ENCODE measurements at regions not wholly inside any gene's neighbourhood (a gene's known extent, or its start where the extent isn't known, plus 50 kb on each side); places are given as distances from the start of the nearest gene placed in this dataset.

DNA sequence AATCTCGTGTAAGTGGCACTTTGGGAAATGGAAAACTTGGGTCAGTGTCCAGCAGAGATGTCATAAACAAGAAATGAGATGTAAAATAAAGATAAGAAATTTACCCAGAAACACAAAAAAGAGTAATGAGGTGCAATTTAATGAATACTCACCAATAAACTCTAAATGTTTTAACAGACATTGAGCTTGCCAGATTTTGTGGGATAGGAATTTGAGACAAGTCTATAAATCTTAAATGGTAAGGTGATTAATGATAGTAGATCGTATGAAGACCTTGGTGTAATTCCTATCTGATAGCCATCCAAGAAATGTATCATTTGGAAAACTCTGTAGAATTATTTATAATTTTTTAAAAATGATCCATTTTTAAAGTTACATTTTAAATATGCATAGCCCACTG, 682.4 kb downstream of the MAT2B start:
- Histone ChIP-seq H3K27me3 (ENCODE audit: control insufficient read depth, insufficient read depth, low read length) (no peaks in the 10 kb centered on the region), H3K36me3 (ENCODE audit: control insufficient read depth, insufficient read depth, low read length) (no peaks in the 10 kb centered on the region), H3K4me3 (ENCODE audit: low read depth, low read length) (no peak overlapping the region)
- DNase-seq (ENCODE audit: low read depth) = no peak
- TF ChIP-seq, protein P1, sequence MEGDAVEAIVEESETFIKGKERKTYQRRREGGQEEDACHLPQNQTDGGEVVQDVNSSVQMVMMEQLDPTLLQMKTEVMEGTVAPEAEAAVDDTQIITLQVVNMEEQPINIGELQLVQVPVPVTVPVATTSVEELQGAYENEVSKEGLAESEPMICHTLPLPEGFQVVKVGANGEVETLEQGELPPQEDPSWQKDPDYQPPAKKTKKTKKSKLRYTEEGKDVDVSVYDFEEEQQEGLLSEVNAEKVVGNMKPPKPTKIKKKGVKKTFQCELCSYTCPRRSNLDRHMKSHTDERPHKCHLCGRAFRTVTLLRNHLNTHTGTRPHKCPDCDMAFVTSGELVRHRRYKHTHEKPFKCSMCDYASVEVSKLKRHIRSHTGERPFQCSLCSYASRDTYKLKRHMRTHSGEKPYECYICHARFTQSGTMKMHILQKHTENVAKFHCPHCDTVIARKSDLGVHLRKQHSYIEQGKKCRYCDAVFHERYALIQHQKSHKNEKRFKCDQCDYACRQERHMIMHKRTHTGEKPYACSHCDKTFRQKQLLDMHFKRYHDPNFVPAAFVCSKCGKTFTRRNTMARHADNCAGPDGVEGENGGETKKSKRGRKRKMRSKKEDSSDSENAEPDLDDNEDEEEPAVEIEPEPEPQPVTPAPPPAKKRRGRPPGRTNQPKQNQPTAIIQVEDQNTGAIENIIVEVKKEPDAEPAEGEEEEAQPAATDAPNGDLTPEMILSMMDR (IDR thresholded peaks at IDR 0.05; ENCODE audit: insufficient read depth, low read length, poor library complexity, severe bottlenecking) = no peak

DNA sequence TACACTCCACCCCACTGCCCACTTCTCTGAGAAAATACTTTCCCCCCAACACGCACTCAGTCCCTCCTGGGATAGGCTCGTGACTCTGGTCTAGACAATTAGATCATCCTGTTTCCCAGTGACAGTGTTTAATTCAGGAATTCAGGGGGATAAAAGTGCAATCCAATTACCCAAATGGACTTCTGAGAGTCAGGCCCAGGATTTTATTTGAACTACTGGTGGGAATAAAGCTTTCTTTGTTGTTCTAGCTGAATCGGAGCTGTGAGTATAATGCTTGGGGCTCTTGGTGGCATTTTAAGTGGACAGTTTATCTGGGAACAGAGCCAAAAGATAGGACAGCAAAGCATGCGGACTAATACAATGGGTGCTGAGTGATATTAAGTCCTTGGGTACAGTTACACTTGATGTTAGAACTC, 683.3 kb downstream of the MAT2B start:
- TF ChIP-seq, protein P1 (IDR thresholded peaks at IDR 0.05; ENCODE audit: insufficient read depth, low read length, poor library complexity, severe bottlenecking) = no peak
- no peak overlapping the region for H3K4me3 ChIP-seq (ENCODE audit: low read depth, low read length)

DNA sequence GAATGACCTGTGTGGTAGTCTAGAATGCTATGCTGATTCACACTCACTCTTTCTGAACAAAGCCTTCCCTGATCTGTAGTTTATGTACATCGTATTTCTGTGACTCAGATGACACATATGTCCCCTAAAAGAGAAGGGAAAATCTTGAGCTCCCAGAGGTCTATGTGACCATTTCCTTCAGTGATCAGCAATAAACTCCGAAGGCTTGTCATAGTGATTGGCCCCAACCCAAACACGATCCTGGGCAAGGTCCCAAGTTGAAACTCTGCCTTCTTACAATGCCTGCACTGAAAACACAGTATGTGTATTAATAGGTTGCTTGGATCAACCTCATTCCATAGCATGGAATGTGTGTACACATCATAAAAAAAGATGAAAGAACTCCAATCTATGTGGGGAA, 685.8 kb downstream of the MAT2B start:
- TF ChIP-seq, protein P1 (IDR thresholded peaks at IDR 0.05; ENCODE audit: insufficient read depth, low read length, poor library complexity, severe bottlenecking) = no peak
- Histone ChIP-seq H3K36me3 (ENCODE audit: control insufficient read depth, insufficient read depth, low read length) (no peaks in the 10 kb centered on the region), H3K27me3 (ENCODE audit: control insufficient read depth, insufficient read depth, low read length) (no peaks in the 10 kb centered on the region), H3K4me3 (ENCODE audit: low read depth, low read length) (no peak overlapping the region)
- no peak for DNase-seq (ENCODE audit: low read depth)

More for the DNA sequence above, 683.3 kb downstream of the MAT2B start:
- H3K36me3 ChIP-seq (ENCODE audit: control insufficient read depth, insufficient read depth, low read length) = no peaks in the 10 kb centered on the region
- no peaks in the 10 kb centered on the region for H3K27me3 ChIP-seq (ENCODE audit: control insufficient read depth, insufficient read depth, low read length)
- DNase-seq (ENCODE audit: low read depth) = no peak

DNA sequence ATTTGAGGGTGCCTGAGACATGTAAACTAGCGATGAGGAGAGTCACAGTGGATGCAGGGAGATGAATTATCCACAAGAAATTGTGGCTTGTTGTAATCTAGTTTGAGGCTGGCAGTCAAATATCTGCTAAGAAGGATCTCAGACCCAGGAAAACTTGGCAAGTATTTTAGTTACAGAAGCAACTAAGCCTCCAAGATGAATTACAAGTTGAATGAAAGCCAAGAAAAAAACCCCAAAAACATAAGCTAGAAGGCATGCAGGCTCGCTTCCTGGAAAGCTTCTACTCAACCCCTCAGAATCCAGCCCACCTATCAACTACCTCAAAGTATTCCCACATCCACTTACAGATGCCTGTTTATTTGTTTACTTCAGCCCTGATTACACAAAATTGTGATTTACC, 696.9 kb downstream of the MAT2B start:
- Histone ChIP-seq H3K36me3 (ENCODE audit: control insufficient read depth, insufficient read depth, low read length) (no peaks in the 10 kb centered on the region), H3K27me3 (ENCODE audit: control insufficient read depth, insufficient read depth, low read length) (no peaks in the 10 kb centered on the region), H3K4me3 (ENCODE audit: low read depth, low read length) (no peak overlapping the region)
- TF ChIP-seq, protein P1 (IDR thresholded peaks at IDR 0.05; ENCODE audit: insufficient read depth, low read length, poor library complexity, severe bottlenecking) = no peak
- DNase-seq (ENCODE audit: low read depth) = no peak

DNA sequence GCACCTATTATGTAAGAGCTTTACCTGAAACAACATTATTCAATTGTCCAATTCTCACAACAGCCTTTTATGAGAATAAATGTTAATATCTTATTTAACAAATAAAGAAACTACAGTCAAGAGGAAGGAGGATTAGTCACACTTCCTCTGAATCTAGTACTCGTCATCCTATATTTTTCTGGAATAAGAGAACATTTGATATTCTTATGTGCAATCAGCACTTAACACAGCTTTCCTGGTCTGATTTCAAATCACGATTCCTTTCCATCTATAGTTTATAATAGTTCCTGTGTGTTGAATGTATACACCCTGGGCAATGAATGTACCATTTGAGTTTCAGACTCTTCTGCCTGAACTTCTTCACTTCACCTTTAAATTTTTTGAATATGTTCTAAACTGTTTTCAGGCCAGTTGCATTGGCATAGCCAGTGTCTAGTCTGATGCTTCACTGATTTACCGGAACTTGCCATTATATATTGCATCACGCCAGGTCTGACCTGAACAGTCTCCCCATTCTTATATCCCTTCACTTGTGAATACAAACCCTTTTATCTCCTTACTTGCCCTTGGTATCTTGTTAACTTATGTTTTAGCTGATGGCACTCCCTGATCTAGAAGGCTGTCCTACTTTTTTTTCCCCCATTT, 698.3 kb downstream of the MAT2B start:
- TF ChIP-seq, protein P1 (IDR thresholded peaks at IDR 0.05; ENCODE audit: insufficient read depth, low read length, poor library complexity, severe bottlenecking) = no peak
- no peak overlapping the region for H3K4me3 ChIP-seq (ENCODE audit: low read depth, low read length)
- H3K27me3 ChIP-seq (ENCODE audit: control insufficient read depth, insufficient read depth, low read length) = no peaks in the 10 kb centered on the region
- no peak for DNase-seq (ENCODE audit: low read depth)
- no peaks in the 10 kb centered on the region for H3K36me3 ChIP-seq (ENCODE audit: control insufficient read depth, insufficient read depth, low read length)

DNA sequence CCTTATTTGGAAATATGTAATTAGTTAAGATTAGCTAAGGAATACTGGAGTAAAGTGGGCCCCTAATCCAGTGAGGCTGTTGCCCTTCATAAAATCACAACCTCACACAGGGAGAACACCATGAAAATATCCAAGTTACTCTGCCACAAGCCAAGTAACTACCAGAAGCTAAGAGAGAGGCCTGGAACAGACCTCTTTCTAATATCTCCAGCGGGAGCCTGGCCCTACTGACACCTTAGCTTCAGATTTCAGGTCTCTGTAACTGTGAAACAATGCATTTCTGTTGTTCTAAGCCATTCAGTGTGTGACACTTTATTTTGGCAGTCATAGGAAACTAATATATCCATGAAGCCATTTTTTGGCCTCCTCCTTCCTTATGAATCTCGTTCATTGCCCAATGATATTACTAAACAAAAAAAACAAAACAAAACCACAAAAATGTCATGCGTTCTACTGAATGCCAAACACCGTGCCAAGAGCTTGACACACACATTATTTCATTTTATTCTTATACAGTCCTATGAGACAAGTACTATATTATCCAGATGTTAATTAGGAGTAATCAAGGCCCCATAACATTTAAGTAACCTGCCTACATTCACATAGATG, 699.0 kb downstream of the MAT2B start:
- no peaks in the 10 kb centered on the region for H3K27me3 ChIP-seq (ENCODE audit: control insufficient read depth, insufficient read depth, low read length)
- no peak overlapping the region for H3K4me3 ChIP-seq (ENCODE audit: low read depth, low read length)
- no peak for DNase-seq (ENCODE audit: low read depth)
- H3K36me3 ChIP-seq (ENCODE audit: control insufficient read depth, insufficient read depth, low read length) = no peaks in the 10 kb centered on the region
- TF ChIP-seq, protein P1 (IDR thresholded peaks at IDR 0.05; ENCODE audit: insufficient read depth, low read length, poor library complexity, severe bottlenecking) = no peak

Measured in kidney epithelial cell (primary cell).